HepG2 (cell line): ENCODE measurements at regions not wholly inside any gene's neighbourhood (a gene's known extent, or its start where the extent isn't known, plus 50 kb on each side); places are given as distances from the start of the nearest gene placed in this dataset.

Experiments used
- CTCF ChIP-seq: sonication (generic); formaldehyde crosslinking; IDR thresholded peaks from 2 replicates; pipeline ENCODE4 v1.5.0; 2020; ENCODE audit warnings: mild to moderate bottlenecking, missing genetic modification reagents, moderate library complexity
- HNF1B ChIP-seq: sonication (generic); formaldehyde crosslinking; IDR thresholded peaks from 2 replicates; pipeline ENCODE4 v1.5.1; 2020; ENCODE audit warnings: mild to moderate bottlenecking, moderate library complexity, missing genetic modification reagents
- LCORL ChIP-seq, 2 experiments: fragments of 450-650 bp in 1 of 2; sonication (generic) in 1 of 2; formaldehyde crosslinking in 1 of 2; IDR thresholded peaks; 2 replicates each; pipeline versions ENCODE4 v1.5.0 to v1.6.1; 2017 to 2020; ENCODE audit warnings: antibody characterized with exemption in 1 of 2, missing genetic modification reagents in 1 of 2
- MAFK ChIP-seq, 2 experiments: IDR thresholded peaks in 1 of 2; conservative IDR thresholded peaks in 1 of 2; 2 replicates each; pipeline ENCODE4 v1.6.1; 2011; ENCODE audit warnings: improper control_type of control experiment in 2 of 2, low read length in 2 of 2
- MATR3 ChIP-seq: sonication (generic); formaldehyde crosslinking; IDR thresholded peaks from 2 replicates; pipeline ENCODE4 v1.4.0; 2020; ENCODE audit warnings: missing genetic modification reagents
- MTF1 ChIP-seq: sonication (generic); formaldehyde crosslinking; IDR thresholded peaks from 2 replicates; pipeline ENCODE4 v1.5.0; 2020; ENCODE audit warnings: missing genetic modification reagents
- NFE2L1 ChIP-seq: sonication (generic); formaldehyde crosslinking; IDR thresholded peaks from 2 replicates; pipeline ENCODE4 v1.4.0; 2020; ENCODE audit warnings: missing genetic modification reagents, mild to moderate bottlenecking, borderline replicate concordance
- NR1H2 ChIP-seq: sonication (generic); formaldehyde crosslinking; IDR thresholded peaks from 2 replicates; pipeline ENCODE4 v1.8.1; 2022; ENCODE audit warnings: low read depth, missing genetic modification reagents, borderline replicate concordance
- RBM39 ChIP-seq: fragments of 200-400 bp; formaldehyde crosslinking; IDR thresholded peaks from one replicate; pipeline ENCODE4 v1.6.1; 2018; ENCODE audit warnings: antibody characterized with exemption, mild to moderate bottlenecking, low read depth, low read length; ENCODE audit not compliant: poor library complexity, severe bottlenecking
- RFX5 ChIP-seq: IDR thresholded peaks from 2 replicates; pipeline ENCODE4 v1.6.1; 2011; ENCODE audit warnings: low read depth, low read length, improper control_type of control experiment
- SMAD3 ChIP-seq: sonication (generic); formaldehyde crosslinking; IDR thresholded peaks from 2 replicates; pipeline ENCODE4 v1.4.0; 2020; ENCODE audit warnings: missing genetic modification reagents
- STAT5B ChIP-seq: sonication (generic); formaldehyde crosslinking; IDR thresholded peaks from 2 replicates; pipeline ENCODE4 v1.4.0; 2020; ENCODE audit warnings: missing genetic modification reagents
- TOPORS ChIP-seq: sonication (generic); formaldehyde crosslinking; IDR thresholded peaks from 2 replicates; pipeline ENCODE4 v1.8.0; 2023; ENCODE audit warnings: mild to moderate bottlenecking, missing genetic modification reagents
- ZFP37 ChIP-seq: sonication (generic); formaldehyde crosslinking; IDR thresholded peaks from 2 replicates; pipeline ENCODE4 v1.4.0; 2020; ENCODE audit warnings: missing genetic modification reagents, borderline replicate concordance
- ZFP62 ChIP-seq: sonication (generic); formaldehyde crosslinking; IDR thresholded peaks from 2 replicates; pipeline ENCODE4 v1.4.0; 2020; ENCODE audit warnings: missing genetic modification reagents
- ZNF781 ChIP-seq: sonication (generic); formaldehyde crosslinking; IDR thresholded peaks from 2 replicates; pipeline ENCODE4 v1.5.1; 2020; ENCODE audit warnings: borderline replicate concordance, mild to moderate bottlenecking, missing genetic modification reagents; ENCODE audit errors: not compliant biosample characterization
- TF ChIP-seq, protein P1 (sequence below): sonication (generic); formaldehyde crosslinking; conservative IDR thresholded peaks from 2 replicates; pipeline ENCODE4 v1.4.0; 2020; ENCODE audit warnings: mild to moderate bottlenecking, missing genetic modification reagents, moderate library complexity
- TF ChIP-seq, protein P2 (sequence below): IDR thresholded peaks from 2 replicates; pipeline ENCODE4 v1.6.1; 2012; ENCODE audit warnings: low read depth, low read length, improper control_type of control experiment
- TF ChIP-seq, protein P3 (sequence below): sonication (generic); formaldehyde crosslinking; IDR thresholded peaks from 2 replicates; pipeline ENCODE4 v1.5.1; 2020; ENCODE audit warnings: missing genetic modification reagents, mild to moderate bottlenecking, borderline replicate concordance

GRCh38 chr11:90286640-90287039 lies 63.8 kb upstream of the CHORDC1 start (continued):
- no peak for TF ChIP-seq NR1H2
- TF ChIP-seq ZFP37: no peak
- no peak for TF ChIP-seq SMAD3 (CRISPR knock-in tag)
- TF ChIP-seq TOPORS (CRISPR knock-in tag): no peak
- TF ChIP-seq RBM39: no peak
- TF ChIP-seq NFE2L1: no peak
- no peak for TF ChIP-seq STAT5B (CRISPR knock-in tag)
- TF ChIP-seq MTF1 (CRISPR knock-in tag): no peak
- no peak for TF ChIP-seq LCORL (IDR thresholded peaks at IDR 0.05)
- no peak for TF ChIP-seq LCORL (CRISPR knock-in tag; IDR thresholded peaks at IDR 0.05)
- TF ChIP-seq, protein P1, sequence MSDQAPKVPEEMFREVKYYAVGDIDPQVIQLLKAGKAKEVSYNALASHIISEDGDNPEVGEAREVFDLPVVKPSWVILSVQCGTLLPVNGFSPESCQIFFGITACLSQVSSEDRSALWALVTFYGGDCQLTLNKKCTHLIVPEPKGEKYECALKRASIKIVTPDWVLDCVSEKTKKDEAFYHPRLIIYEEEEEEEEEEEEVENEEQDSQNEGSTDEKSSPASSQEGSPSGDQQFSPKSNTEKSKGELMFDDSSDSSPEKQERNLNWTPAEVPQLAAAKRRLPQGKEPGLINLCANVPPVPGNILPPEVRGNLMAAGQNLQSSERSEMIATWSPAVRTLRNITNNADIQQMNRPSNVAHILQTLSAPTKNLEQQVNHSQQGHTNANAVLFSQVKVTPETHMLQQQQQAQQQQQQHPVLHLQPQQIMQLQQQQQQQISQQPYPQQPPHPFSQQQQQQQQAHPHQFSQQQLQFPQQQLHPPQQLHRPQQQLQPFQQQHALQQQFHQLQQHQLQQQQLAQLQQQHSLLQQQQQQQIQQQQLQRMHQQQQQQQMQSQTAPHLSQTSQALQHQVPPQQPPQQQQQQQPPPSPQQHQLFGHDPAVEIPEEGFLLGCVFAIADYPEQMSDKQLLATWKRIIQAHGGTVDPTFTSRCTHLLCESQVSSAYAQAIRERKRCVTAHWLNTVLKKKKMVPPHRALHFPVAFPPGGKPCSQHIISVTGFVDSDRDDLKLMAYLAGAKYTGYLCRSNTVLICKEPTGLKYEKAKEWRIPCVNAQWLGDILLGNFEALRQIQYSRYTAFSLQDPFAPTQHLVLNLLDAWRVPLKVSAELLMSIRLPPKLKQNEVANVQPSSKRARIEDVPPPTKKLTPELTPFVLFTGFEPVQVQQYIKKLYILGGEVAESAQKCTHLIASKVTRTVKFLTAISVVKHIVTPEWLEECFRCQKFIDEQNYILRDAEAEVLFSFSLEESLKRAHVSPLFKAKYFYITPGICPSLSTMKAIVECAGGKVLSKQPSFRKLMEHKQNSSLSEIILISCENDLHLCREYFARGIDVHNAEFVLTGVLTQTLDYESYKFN: no peak
- TF ChIP-seq CTCF: peak; percentile 20; the same call in 1 of the 2 replicates
- TF ChIP-seq MAFK (conservative IDR thresholded peaks at IDR 0.05 in 1 of 2, IDR thresholded peaks at IDR 0.05 in 1 of 2; ENCODE audit: low read length in 2 of 2): peak in 1 of 2 experiments; percentile 3; a peak in 1 of 4 replicates
- TF ChIP-seq, protein P2, sequence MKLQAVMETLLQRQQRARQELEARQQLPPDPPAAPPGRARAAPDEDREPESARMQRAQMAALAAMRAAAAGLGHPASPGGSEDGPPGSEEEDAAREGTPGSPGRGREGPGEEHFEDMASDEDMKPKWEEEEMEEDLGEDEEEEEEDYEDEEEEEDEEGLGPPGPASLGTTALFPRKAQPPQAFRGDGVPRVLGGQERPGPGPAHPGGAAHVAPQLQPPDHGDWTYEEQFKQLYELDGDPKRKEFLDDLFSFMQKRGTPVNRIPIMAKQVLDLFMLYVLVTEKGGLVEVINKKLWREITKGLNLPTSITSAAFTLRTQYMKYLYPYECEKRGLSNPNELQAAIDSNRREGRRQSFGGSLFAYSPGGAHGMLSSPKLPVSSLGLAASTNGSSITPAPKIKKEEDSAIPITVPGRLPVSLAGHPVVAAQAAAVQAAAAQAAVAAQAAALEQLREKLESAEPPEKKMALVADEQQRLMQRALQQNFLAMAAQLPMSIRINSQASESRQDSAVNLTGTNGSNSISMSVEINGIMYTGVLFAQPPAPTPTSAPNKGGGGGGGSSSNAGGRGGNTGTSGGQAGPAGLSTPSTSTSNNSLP: peak; percentile 96
- TF ChIP-seq ZNF781 (CRISPR knock-in tag): no peak
- TF ChIP-seq ZFP62 (CRISPR knock-in tag): no peak
- no peak for TF ChIP-seq RFX5
- TF ChIP-seq, protein P3, sequence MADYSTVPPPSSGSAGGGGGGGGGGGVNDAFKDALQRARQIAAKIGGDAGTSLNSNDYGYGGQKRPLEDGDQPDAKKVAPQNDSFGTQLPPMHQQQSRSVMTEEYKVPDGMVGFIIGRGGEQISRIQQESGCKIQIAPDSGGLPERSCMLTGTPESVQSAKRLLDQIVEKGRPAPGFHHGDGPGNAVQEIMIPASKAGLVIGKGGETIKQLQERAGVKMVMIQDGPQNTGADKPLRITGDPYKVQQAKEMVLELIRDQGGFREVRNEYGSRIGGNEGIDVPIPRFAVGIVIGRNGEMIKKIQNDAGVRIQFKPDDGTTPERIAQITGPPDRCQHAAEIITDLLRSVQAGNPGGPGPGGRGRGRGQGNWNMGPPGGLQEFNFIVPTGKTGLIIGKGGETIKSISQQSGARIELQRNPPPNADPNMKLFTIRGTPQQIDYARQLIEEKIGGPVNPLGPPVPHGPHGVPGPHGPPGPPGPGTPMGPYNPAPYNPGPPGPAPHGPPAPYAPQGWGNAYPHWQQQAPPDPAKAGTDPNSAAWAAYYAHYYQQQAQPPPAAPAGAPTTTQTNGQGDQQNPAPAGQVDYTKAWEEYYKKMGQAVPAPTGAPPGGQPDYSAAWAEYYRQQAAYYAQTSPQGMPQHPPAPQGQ (CRISPR knock-in tag): no peak
- TF ChIP-seq MATR3 (CRISPR knock-in tag): no peak
- no peak for TF ChIP-seq HNF1B (CRISPR knock-in tag)
